RKO (cell line): ENCODE measurements at regions not wholly inside any gene's neighbourhood (a gene's known extent, or its start where the extent isn't known, plus 50 kb on each side); places are given as distances from the start of the nearest gene placed in this dataset.
"Not testable (repeated sequence)": the region's sequence is repeated elsewhere in the genome, so short reads cannot be mapped to it uniquely, and the experiment has no call there.

ENCODE experiments used
- DNase-seq: peaks from one replicate; pipeline ENCODE4 v3.0.0-alpha.2; 2016; ENCODE audit warnings: low spot score

DNA sequence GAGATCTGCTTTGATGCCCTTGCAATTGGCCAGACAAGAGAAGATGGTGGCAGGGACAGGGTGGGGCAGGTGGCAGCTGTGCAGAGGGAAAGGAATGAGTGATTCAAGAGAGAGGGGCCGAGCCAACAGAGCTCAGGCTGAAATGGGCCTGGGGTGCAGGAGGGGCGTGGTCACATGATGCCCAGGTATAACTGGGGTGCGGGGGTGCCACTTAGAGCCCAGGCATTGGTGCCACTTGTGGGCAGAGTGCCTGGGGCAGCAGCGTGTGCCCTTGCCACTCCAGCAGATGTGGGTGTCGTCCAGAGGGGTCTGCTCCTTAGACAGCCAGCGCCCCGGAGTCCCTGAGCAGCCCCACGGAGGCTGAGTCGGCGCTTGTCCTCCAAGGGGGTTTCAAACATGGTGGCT is 88.7 kb downstream of the PLXNA1 start:
- DNase-seq, result no peak

DNA sequence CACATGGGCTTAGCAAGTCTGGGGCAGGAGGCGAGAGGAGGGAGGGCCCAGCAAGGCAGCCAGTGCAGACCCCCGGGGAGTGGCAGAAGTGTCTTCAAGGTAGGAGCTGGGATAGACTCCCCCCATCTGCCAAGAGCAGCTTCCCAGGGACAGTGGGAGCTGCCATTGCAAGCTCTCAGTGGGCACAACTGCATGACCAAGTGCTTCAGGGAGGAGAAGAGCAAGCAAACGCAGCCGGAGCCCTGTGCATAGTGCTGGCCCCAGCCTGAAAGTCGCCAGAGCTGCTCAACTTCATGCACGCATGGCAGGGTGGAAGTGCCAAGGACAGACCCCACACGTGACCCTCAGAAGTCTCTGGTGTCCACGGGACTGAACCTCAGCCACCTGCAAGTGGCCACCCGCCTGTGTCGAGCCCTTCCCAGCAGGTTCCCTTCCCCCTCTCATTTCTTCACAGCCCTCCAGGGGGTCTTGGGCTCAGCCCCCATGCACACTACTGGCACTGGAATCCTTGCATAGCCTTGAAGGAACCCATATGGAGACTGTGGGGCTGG is 89.4 kb downstream of the PLXNA1 start:
- DNase-seq, result no peak

DNA sequence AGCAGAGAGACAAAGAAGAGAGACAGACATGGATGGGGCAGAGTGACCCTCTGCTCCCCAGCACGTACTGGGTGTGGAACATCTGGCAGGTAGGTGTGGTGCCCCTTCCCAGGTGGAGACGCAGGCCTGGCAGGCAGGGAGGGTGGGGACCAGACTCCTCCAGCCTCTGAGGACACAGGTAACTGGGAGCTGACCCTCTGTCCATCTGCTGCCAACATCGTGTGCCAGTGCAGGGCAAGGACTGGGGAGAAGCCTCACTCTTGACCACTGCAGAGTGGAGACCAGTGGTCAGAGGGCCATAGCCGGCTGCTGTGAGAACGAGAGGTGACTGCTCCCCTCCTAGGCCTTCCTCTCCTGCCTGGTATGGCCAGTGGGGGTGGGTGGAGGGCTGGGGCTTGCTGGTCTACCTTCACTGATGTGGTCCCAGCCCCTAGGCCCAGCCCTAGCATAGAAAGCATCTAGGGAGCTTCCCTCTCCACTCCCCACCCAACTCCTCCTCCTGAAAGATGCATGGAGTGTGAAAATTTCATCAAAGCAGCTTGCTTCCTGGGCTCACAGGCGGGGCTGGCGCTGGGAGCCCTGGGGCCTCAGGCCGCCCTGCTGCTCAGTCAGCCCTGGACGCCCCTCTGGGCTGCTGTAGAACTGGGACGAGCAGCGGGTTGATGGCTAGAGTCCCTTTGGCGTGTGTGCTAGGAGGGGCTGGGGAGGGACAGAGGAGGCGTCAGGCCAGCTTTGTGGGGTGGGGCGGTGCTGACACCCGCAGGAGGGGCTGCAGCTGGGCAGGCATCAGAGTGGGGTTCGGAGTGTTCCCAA is 90.3 kb downstream of the PLXNA1 start:
- no peak for DNase-seq

DNA sequence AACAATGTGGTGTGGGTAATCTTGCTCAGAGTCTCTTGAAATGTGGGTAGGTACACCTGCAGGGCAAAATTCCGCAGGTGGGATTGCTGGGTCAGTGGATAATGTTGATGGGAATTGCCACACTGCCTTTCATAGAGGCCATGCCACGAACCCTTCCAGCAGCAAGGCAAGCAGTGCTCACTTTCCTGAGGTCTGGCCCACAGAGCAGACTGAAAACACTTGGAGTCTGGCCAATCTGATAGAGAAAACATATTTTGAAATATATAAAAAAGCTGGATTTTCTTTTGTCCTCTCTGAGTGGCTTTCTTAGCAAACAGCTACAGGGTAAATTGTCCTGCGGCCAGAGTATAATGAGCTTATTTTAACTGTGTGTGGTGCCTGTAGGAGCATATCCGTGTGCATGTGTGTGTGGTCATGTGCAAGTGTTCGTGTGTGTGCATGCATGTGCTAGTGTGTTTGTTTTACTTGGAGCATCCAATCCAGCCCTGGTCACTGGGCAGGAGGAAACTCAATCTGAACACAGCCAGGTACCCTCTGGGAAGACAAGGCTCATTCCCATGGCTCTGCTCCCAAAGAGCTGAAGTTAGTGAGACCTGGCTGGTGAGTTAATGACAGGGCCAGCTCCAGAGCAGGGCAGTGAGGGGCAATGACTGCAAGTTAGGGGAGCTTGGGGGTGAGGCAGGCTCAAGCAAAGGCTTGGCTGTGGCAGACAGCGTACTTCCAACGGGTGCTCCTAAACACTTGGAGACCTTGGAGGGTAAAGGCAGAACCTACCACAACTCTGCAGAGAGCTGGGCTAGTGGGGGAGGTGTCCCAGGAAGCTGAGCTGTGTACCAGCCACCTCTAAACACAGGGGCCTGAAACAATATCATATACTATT is 91.3 kb downstream of the PLXNA1 start:
- DNase-seq, result no peak

DNA sequence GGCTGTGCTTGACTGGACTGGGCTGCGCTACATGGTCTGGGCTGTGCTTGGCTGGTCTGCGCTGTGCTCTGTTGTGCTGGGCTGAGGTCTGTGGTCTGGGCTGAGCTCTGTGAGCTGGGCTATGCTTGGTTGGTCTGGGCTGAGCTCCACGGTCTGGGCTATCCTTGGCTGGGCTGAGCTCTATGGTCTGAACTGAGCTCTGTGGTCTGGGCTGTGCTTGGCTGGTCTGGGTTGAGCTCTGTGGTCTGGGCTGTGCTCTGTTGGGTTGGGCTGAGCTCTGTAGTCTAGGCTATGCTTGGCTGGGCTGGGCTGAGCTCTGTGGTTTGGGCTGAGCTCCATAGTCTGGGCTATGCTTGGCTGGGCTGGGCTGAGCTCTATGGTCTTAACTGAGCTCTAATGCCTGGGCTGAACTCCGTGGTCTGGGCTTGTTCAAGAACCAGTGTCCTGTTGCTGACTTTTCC is 92.0 kb downstream of the PLXNA1 start:
- no peak for DNase-seq

DNA sequence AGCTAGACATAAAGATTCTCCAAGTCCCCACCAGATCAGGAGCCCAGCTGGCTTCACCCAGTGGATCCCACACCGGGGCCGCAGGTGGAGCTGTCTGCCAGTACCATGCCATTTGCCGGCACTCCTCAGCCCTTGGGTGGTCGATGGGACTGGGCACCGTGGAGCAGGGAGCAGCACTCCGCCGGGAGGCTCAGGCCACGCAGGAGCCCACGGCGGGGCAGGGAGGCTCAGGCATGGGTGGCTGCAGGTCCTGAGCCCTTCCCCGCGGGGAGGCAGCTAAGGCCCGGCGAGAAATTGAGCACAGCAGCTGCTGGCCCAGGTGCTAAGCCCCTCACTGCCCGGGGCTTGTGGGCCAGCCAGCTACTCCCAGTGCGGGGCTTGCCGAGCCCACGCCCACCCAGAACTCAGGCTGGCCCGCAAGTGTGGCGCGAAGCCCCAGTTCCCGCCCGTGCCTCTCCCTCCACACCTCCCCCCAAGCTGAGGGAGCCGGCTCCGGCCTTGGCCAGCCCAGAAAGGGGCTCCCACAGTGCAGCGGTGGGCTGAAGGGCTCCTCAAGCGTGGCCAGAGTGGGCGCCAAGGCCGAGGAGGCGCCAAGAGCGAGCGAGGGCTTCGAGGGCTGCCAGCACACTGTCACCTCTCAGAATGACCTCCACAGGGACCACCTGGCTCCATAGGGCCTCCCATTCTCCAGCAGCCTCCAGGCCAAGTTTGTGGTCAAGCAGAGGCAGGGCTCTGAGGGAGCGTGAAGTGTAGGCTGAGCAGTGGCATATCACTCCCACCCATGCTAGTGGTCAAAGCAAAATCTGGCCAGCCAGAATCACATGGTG is 93.5 kb downstream of the PLXNA1 start:
- DNase-seq, result not testable (repeated sequence)

DNA sequence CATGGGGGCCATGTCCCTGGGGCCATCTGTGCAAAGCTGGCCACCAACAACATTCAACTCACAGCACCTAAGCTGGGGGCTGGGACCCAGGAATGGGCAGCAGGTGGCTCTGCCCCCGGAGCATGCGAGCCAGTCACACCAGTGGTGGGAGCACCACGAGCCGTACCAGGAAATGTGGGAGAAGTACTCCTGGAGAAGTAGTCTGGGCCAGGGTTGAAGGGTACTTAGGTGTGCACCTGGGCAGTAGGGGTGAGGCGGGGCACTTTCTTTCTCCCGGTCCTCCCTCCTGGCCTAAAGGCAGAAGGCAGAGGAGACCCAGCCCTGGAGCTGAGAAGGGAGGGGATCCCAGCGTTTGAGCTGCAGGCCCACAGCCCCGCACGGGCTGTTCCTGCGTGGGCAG is 94.2 kb downstream of the PLXNA1 start:
- DNase-seq, result no peak

DNA sequence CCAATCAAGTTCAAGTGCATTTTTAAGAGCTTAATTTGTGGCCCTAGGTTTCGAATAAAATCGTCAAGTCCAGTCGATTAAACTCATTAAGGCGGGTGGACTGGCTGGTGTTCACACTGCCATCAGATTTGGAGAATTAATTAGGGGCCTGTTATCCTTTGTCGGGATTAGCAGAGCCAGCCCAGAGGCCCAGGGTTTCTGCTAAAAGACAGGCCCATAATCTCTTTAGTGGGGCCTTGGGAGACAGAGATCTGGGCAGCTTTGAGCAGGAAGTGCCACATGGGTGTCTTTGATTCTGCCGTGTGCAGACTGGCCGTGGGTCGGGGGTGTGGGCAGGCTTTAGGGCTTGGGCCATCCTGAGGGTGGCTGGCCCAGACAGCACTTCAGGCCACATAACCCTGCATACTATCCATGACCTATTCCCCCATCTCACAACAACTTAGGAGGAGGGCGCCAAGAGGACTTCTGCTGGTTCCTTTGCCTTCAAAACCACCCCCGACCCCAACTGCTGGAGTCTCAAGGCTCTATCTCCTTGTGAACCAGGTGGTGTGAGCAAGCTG is 94.7 kb downstream of the PLXNA1 start:
- no peak for DNase-seq

DNA sequence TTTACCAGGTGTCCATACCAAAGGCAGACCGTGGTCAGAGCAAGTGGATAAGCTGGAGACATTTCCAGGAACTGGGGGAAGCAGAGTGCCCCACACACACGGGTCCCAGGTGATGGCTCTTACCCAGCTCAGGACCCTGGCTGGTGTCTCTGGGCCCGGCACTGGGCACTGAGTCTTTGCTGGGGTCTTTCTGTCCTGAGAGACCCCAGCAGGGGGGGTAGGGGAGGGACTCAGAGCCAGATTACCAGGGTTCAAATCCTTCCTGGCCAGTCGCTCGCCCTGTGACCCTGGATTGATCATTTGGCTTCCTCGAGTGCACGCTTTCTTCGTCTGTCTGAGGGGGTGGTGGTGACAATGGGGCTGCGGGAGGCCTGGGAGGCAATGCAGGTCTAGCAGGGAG is 95.7 kb downstream of the PLXNA1 start:
- no peak for DNase-seq

DNA sequence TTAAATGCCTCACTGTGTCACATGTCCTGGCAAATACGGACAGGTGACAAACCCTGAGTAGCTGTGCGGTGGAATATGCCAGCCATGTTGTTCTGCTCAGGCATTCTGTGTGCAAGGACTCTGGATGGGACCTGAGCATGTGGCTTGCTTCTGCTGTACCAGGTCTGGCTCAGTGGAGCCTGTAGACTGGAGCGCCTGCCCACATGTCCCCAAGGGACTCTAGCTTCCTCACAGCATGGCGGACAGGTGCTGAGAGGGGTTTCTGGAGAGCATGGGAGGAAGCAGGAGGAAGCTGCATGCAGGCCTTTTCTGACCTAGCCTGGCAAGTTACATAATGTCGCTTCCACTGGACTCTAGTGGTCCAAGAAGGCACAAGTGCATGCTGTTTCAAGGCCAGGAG is 96.3 kb downstream of the PLXNA1 start:
- no peak for DNase-seq

DNA sequence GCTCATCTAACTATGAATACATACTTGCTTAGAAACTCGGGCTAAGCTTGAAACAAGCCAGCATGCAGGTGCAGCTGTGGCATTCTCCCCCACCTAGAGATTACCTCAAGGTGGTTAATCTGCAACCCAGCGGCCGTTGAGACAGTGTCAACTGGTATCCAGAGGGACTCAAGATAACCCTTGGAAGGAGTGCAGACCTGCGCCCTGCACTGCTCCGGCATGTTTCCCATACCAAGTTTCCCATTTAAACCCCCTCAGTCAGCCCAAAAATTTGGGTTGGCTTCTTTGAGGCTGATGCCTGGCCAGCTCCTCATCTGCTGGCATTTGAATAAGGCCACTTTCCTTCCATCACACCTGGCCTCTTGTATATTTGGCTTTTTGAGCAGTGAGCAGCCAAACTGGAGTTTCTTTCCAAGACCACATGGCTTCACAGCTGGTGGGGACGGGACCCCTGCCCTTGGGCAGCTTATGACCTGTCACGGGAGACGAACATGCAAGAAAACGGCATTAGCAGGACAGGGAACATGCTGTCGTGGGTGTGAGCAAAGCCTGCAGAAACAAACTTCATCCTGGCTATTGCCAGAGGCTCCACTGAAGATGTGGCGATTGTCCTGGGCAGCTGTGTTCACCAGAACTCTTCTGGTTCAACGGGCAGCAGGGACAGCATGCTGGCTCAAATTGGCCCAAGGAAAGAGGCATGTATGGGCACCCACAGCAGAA is 98.2 kb downstream of the PLXNA1 start:
- DNase-seq, result no peak

DNA sequence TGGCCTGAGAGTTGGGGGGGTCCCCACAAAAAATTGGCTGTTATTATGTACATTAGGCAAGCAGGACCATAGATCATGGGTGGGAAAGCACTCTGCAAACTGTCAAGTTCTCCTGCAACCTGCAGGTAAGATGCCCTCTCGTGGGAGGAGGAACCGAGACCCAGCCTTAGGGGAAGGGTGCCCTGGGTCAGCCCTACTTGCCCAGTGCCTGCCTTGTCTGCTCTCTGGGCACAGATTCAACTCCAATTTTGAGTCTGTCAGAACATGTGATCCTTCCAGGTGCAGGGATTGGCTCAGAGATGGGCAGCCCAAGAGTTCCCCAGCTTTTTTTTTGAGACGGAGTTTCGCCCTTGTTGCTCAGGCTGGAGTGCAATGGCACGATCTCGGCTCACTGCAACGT is 99.2 kb downstream of the PLXNA1 start:
- no peak for DNase-seq

DNA sequence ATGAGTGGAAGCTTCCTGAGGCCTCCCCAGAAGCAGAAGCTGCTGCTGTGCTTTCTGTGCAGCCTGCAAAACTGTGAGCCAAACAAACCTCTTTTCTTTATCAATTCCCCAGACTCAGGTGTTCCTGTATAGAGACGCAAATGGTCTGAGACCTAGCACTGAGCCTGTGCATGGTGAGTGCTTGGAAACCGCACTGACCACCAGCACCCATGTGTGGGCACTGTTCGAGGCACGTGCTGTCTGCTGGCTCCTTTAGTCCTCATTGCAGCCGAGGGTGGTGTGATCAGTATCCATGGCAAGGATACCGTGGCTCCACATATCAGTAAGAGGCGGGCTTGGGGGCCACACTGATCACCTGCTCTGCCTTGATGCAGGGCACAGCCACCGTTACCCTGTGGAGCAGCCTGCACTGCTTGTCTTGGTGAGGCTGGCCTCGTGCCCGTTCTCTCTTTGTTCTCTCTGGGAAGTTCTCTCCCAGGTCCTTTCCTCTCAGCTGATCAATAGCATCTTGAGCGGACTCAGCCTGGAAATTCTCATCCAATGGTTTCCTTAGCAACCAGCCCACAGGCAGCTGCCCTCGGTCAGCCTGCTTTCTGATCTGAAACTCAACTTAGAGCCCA is 101.0 kb downstream of the PLXNA1 start:
- no peak for DNase-seq

DNA sequence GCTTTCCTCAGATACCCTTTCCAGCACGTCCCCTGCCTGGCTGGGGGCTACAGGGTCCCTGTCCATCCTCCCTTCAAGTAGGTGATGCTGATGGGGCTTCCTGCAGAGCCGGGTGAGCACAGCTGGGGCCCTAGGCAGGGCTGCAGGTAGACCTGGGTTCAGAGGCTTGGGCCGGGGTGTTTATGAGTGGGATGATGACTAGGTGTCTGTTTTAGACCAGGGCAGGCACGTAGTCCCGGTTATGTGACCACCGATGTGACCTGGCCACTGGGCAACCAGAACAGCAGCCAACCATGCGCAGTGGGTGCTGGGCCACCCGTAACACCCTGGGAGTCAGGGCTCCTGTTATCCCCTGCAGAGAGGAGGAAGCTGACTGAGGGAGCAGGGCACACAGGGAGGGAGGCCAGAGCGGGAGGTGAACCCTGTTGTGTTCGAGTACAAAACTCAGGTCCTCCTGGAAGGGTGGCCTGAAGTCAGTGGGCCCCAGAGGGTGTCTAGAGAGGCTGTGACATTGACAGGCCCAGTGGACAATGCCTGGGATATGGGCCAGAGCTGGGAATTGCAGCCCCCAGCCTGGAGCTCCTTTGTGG is 101.6 kb downstream of the PLXNA1 start:
- DNase-seq, result no peak

DNA sequence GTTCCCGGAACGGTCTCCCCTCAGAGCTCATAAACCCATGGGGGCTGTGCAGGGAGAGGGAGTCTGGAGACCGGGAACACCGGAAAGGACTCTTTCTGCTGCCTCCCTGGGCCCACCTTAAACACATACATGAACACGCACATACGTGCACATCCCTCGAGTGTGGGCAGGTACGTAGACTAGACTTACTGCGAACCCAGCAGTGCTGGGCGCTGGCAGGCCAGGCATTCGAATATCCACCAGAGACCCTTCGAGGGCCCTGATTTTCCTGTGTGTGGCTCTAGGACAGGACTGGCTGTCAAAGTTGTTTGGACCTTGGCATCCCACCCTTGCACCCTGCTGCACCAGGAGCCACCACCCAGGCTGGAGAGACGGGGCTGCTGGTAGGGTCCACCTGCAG is 102.7 kb downstream of the PLXNA1 start:
- DNase-seq, result no peak

DNA sequence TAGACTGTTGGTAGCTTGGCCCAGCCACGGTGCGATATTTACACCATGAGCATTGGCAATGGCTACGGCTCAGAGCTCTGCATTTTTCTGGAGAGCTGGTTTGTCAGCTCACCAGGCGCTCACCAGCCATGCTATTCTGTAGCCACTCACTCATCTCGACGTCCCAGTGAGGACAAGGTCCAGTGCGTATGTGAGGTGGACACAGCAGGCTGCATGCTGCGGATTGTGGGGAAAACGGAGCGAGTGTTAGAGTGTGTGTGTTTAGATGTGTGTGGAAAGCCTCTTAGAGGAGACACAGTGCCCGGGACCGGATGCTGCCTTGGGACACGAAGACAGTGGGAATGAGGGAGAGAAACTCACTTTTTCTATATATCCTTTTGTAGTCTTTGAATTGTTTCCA is 103.7 kb downstream of the PLXNA1 start:
- DNase-seq, result not testable (repeated sequence)

DNA sequence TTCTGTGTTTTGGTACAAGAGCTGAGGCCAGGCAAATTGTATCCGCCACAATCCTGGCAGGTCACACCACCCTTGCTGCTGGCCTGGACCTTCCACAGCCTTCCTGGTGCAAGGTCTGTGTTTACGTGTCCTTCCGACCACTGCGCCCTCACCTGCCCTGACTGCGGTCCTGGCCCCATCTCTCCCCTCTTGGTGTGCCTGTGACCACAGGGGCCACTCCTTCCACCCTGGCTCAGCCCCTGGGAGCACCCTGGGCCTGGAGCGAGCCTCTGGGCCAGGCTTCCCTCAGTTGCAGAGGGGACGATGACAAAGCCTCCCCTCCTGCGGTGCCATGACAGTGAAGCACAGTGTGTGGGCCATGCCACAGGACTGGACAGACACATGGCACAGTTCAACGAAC is 104.5 kb downstream of the PLXNA1 start:
- DNase-seq, result no peak

DNA sequence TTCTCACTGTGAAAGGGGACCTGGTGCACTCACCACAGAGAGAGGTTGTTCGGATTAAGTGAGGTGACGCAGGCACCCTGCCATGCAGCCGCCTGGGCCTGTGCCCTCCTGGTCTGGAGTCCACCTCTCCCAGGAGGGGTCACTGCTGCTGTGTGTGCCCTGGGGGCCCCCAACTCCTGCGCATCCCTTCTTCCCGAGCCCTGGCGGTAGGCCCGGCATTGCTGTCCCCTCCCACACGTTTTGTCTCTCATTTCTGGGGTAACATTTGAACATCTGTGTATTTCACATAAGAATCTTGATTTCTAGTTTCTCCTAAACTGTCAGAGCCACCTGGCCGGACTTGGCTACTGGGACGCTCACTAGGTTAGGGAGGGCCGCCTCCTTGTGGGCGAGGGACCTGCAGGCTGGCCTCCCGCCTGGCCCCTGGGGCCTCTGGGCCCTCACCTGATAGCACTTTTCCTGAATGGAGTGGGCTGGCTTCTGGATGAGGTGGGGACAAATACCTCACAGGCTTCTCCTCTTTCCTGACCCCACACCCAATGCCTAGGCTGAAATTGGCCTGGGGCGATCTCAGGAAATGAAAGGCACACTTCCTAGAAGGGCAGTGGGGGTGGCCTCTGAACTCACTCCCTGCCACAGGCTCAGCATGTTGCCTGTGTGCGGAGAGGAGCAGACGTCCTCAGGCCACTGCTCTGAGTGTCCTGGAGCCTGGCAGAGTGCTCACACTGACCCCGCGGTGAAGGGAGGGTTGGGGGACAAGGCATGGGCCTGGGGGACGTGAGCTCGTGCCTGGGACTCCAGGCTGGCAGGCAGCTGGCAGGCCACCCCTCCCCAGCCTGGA is 104.2 kb upstream of the PRR23E start:
- no peak for DNase-seq

DNA sequence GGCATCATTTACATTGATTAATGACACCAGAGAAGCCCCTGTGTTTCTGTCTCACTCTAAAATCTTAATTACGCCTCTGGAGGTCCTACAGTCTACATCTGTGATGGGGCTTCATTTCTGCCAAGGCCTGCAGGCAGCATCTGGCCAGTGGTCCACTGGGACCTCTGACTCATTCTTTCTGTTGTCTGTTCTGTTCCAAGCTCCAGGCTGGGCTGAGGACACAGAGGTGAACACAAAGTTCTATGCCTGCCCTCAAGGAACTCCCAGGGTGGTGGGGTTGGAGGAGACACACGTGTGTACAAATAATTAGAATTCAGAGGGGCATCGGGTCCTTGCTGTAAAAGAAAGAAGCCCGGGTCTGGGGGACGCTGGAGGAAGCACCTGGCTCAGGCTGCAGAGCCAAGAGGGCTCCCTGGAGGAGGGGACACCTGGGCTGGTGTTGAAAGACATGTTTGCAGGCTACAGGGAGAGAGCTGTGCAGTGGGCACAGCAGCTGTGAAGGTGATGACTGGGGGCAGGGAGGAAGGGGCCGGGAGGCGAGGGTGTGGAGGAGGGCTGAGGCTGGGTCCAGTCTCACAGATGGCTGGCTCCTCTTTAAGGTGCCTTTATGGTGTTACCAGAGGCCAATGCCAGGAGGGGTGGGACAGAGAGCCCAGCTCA is 103.3 kb upstream of the PRR23E start:
- DNase-seq, result no peak
